Esophagus muscularis mucosa (tissue), 4 donors: ENCODE measurements at regions not wholly inside any gene's neighbourhood (a gene's known extent, or its start where the extent isn't known, plus 50 kb on each side); places are given as distances from the start of the nearest gene placed in this dataset.
"Not testable (repeated sequence)": the region's sequence is repeated elsewhere in the genome, so short reads cannot be mapped to it uniquely, and the experiment has no call there.

Source experiments
- DNase-seq: peaks from one replicate; pipeline ENCODE4 v3.0.0-alpha.2; 2017; ENCODE audit errors: extremely low spot score
- H3K27ac ChIP-seq, 4 donors: fragments of 200-600 bp; sonication (generic); replicated peaks in 1 of 4; 1 replicate in 3 of 4; 2 replicates in 1 of 4; pipeline ENCODE4 v1.5.1; 2016 to 2019; ENCODE audit warnings: mild to moderate bottlenecking in 1 of 4
- H3K27me3 ChIP-seq, 4 donors: fragments of 200-600 bp; sonication (generic); one replicate each; pipeline versions ENCODE4 v1.5.1 to v1.6.0; 2016 to 2019
- H3K36me3 ChIP-seq, 4 donors: fragments of 200-600 bp; sonication (generic); one replicate each; pipeline ENCODE4 v1.5.1; 2016 to 2019
- H3K4me1 ChIP-seq, 4 donors: fragments of 200-600 bp; sonication (generic); one replicate each; pipeline ENCODE4 v1.5.1; 2016 to 2019
- H3K4me3 ChIP-seq, 4 donors: fragments of 200-600 bp; sonication (generic); 1 replicate in 2 of 4; 2 replicates in 2 of 4; pipeline ENCODE4 v1.5.1; 2016 to 2019; ENCODE audit warnings: mild to moderate bottlenecking in 4 of 4, moderate library complexity in 1 of 4
- H3K9me3 ChIP-seq, 4 donors: fragments of 200-600 bp; sonication (generic); 1 replicate in 3 of 4; 2 replicates in 1 of 4; pipeline ENCODE4 v1.5.1; 2016 to 2019
- CTCF ChIP-seq, 3 experiments: fragments of 200-600 bp in 2 of 3; fragments of 450-650 bp in 1 of 3; sonication (generic) in 2 of 3; IDR thresholded peaks; one replicate each; pipeline ENCODE4 v1.5.1; 2017 to 2019; ENCODE audit warnings: antibody characterized with exemption in 3 of 3, mild to moderate bottlenecking in 2 of 3, moderate library complexity in 1 of 3
- EP300 ChIP-seq: sonication (generic); formaldehyde crosslinking; IDR thresholded peaks from one replicate; pipeline ENCODE4 v1.6.1; 2017; ENCODE audit warnings: antibody characterized with exemption
- POLR2A ChIP-seq: fragments of 450-650 bp; IDR thresholded peaks from one replicate; pipeline ENCODE4 v1.6.1; 2017; ENCODE audit warnings: antibody characterized with exemption, moderate library complexity, mild to moderate bottlenecking, low read depth
- POLR2AphosphoS5 ChIP-seq, 2 donors: sonication (generic); formaldehyde crosslinking; IDR thresholded peaks; one replicate each; pipeline ENCODE4 v1.6.1; 2017; ENCODE audit warnings: antibody characterized with exemption in 2 of 2
- WGBS: methylation state at CpG from one replicate; pipeline ENCODE4 v1.1.5; 2018; 5-methylcytosine and 5-hydroxymethylcytosine counted together
- intact Hi-C: fragments of 100-400 bp; cut with DNase I; formaldehyde crosslinking; loops from one replicate; pipeline ENCODE4 v1.15.1; 2023

GRCh38 chr5:44953078-44953477 lies 144.3 kb downstream of the MRPS30 start:
- H3K4me1 ChIP-seq, result no peaks in the 10 kb centered on the region
- no peaks in the 10 kb centered on the region for H3K9me3 ChIP-seq
- 74% methylated on average over 2 of the region's 2 CpGs for WGBS
- H3K4me3 ChIP-seq, result no peak overlapping the region
- no peak overlapping the region for H3K27ac ChIP-seq
- intact Hi-C loops, result no loop called here
- no peaks in the 10 kb centered on the region for H3K27me3 ChIP-seq
- DNase-seq, result no peak
- H3K36me3 ChIP-seq, result no peaks in the 10 kb centered on the region
- TF ChIP-seq CTCF (IDR thresholded peaks at IDR 0.05) (no peak), POLR2AphosphoS5 (IDR thresholded peaks at IDR 0.05) (no peak), POLR2A (no peak), EP300 (no peak)

GRCh38 chr5:44958943-44959454 lies 150.3 kb downstream of the MRPS30 start:
- intact Hi-C loops, H3K9me3 ChIP-seq, H3K27me3 ChIP-seq, H3K27ac ChIP-seq, DNase-seq, H3K4me1 ChIP-seq, H3K36me3 ChIP-seq, H3K4me3 ChIP-seq: not testable (repeated sequence)
- 96% methylated on average over 6 of the region's 6 CpGs for WGBS

GRCh38 chr5:44969825-44970224 lies 161.1 kb downstream of the MRPS30 start:
- Histone ChIP-seq H3K9me3 (peaks cover 0 to 6% (median 0%) of the 10 kb centered on the region in 4 donors), H3K27ac (no peak overlapping the region), H3K36me3 (no peaks in the 10 kb centered on the region), H3K27me3 (no peaks in the 10 kb centered on the region), H3K4me1 (no peaks in the 10 kb centered on the region), H3K4me3 (no peak overlapping the region)
- DNase-seq, result no peak
- TF ChIP-seq CTCF (IDR thresholded peaks at IDR 0.05), result no peak
- TF ChIP-seq POLR2AphosphoS5 (IDR thresholded peaks at IDR 0.05), result no peak
- no peak for TF ChIP-seq EP300
- no peak for TF ChIP-seq POLR2A
- WGBS, result 87% methylated on average over 4 of the region's 4 CpGs
- intact Hi-C loops, result no loop called here

GRCh38 chr5:44970963-44971362 lies 162.2 kb downstream of the MRPS30 start:
- H3K27ac ChIP-seq, H3K9me3 ChIP-seq, H3K4me1 ChIP-seq, H3K4me3 ChIP-seq, H3K36me3 ChIP-seq, DNase-seq, H3K27me3 ChIP-seq, intact Hi-C loops: not testable (repeated sequence)
- WGBS, result 85% methylated on average over 2 of the region's 2 CpGs

GRCh38 chr5:44974813-44975212 lies 166.1 kb downstream of the MRPS30 start:
- no peaks in the 10 kb centered on the region for H3K27me3 ChIP-seq
- TF ChIP-seq CTCF (IDR thresholded peaks at IDR 0.05), result no peak
- TF ChIP-seq POLR2A, result no peak
- TF ChIP-seq EP300, result no peak
- no peak for TF ChIP-seq POLR2AphosphoS5 (IDR thresholded peaks at IDR 0.05)
- no peaks in the 10 kb centered on the region for H3K36me3 ChIP-seq
- 98% methylated on average over 11 of the region's 19 CpGs for WGBS
- intact Hi-C loops, result no loop called here
- H3K4me1 ChIP-seq, result no peaks in the 10 kb centered on the region
- H3K9me3 ChIP-seq, result peaks cover 0 to 12% (median 0%) of the 10 kb centered on the region in 4 donors
- DNase-seq, result no peak
- H3K4me3 ChIP-seq, result no peak overlapping the region
- H3K27ac ChIP-seq, result no peak overlapping the region

GRCh38 chr5:44981708-44982107 lies 173.0 kb downstream of the MRPS30 start:
- intact Hi-C loops, result no loop called here
- DNase-seq, result no peak
- TF ChIP-seq EP300, result no peak
- TF ChIP-seq POLR2A, result no peak
- no peak for TF ChIP-seq POLR2AphosphoS5 (IDR thresholded peaks at IDR 0.05)
- TF ChIP-seq CTCF (IDR thresholded peaks at IDR 0.05), result no peak
- Histone ChIP-seq H3K27me3 (no peaks in the 10 kb centered on the region), H3K9me3 (peaks cover 0 to 24% (median 19%) of the 10 kb centered on the region in 4 donors), H3K4me3 (no peak overlapping the region), H3K4me1 (no peaks in the 10 kb centered on the region), H3K36me3 (no peaks in the 10 kb centered on the region), H3K27ac (no peak overlapping the region)
- WGBS, result 82% methylated on average over 3 of the region's 3 CpGs
